Astrocyte (in vitro differentiated cells and primary cell): ENCODE measurements at regions not wholly inside any gene's neighbourhood (a gene's known extent, or its start where the extent isn't known, plus 50 kb on each side); places are given as distances from the start of the nearest gene placed in this dataset.

Source experiments
- DNase-seq: peaks from one replicate; pipeline ENCODE4 v3.0.0-alpha.2; 2010; ENCODE audit warnings: low read depth
- FAIRE-seq: peaks from 2 replicates; lab custom pipeline; 2011; peaks lifted over from hg19 to GRCh38; lab: Jason Lieb, UNC
- H2AFZ ChIP-seq: 2 replicates; pipeline ENCODE4 v1.6.0; 2012; ENCODE audit warnings: low read depth, low read length, inconsistent platforms
- H3K27ac ChIP-seq: 2 replicates; pipeline ENCODE4 v1.5.1; 2011; ENCODE audit warnings: low read depth, low read length, inconsistent platforms
- H3K27me3 ChIP-seq: 2 replicates; pipeline ENCODE4 v1.6.0; 2011; ENCODE audit warnings: low read length, inconsistent platforms; ENCODE audit not compliant: insufficient read depth
- H3K36me3 ChIP-seq: 2 replicates; pipeline ENCODE4 v1.5.1; 2011; ENCODE audit warnings: low read length, inconsistent platforms; ENCODE audit not compliant: insufficient read depth
- H3K4me1 ChIP-seq: 2 replicates; pipeline ENCODE4 v1.5.1; 2011; ENCODE audit warnings: low read length, inconsistent platforms; ENCODE audit not compliant: insufficient read depth
- H3K4me2 ChIP-seq: 2 replicates; pipeline ENCODE4 v1.6.0; 2012; ENCODE audit warnings: low read length, inconsistent platforms
- H3K4me3 ChIP-seq: 2 replicates; pipeline ENCODE4 v1.5.1; 2011; ENCODE audit warnings: low read depth, mild to moderate bottlenecking, low read length, inconsistent platforms; ENCODE audit not compliant: insufficient read depth
- H3K79me2 ChIP-seq: 2 replicates; pipeline ENCODE4 v1.6.0; 2012; ENCODE audit warnings: mild to moderate bottlenecking, low read length, inconsistent platforms; ENCODE audit not compliant: insufficient read depth
- H3K9ac ChIP-seq: 2 replicates; pipeline ENCODE4 v1.6.0; 2012; ENCODE audit warnings: mild to moderate bottlenecking, low read length, inconsistent platforms
- H3K9me3 ChIP-seq: 2 replicates; pipeline ENCODE4 v1.5.1; 2012; ENCODE audit warnings: low read depth, mild to moderate bottlenecking, low read length, inconsistent platforms; ENCODE audit not compliant: insufficient read depth
- H4K20me1 ChIP-seq: 2 replicates; pipeline ENCODE4 v1.6.0; 2012; ENCODE audit warnings: low read length, inconsistent platforms; ENCODE audit not compliant: insufficient read depth
- H3K27ac Mint-ChIP-seq: one replicate; pipeline ENCODE4 v1.8.0; 2021; ENCODE audit warnings: mild to moderate bottlenecking, mixed read lengths; ENCODE audit not compliant: unreplicated experiment
- H3K27me3 Mint-ChIP-seq: one replicate; pipeline ENCODE4 v1.8.0; 2021; ENCODE audit warnings: low read depth, mixed read lengths; ENCODE audit not compliant: unreplicated experiment
- H3K36me3 Mint-ChIP-seq: one replicate; pipeline ENCODE4 v1.8.0; 2021; ENCODE audit warnings: low read depth, mixed read lengths; ENCODE audit not compliant: unreplicated experiment
- H3K4me1 Mint-ChIP-seq: one replicate; pipeline ENCODE4 v1.8.0; 2021; ENCODE audit warnings: low read depth, mixed read lengths; ENCODE audit not compliant: unreplicated experiment
- H3K4me3 Mint-ChIP-seq: one replicate; pipeline ENCODE4 v1.8.0; 2021; ENCODE audit warnings: mild to moderate bottlenecking, moderate library complexity, mixed read lengths; ENCODE audit not compliant: unreplicated experiment
- H3K9me3 Mint-ChIP-seq: one replicate; pipeline ENCODE4 v1.8.0; 2021; ENCODE audit warnings: mild to moderate bottlenecking, mixed read lengths; ENCODE audit not compliant: unreplicated experiment
- CTCF ChIP-seq: IDR thresholded peaks from 2 replicates; pipeline ENCODE4 v1.5.1; 2011; ENCODE audit warnings: low read depth, mild to moderate bottlenecking, inconsistent platforms, low read length, moderate library complexity; ENCODE audit not compliant: insufficient read depth
- EZH2 ChIP-seq: IDR thresholded peaks from 2 replicates; pipeline ENCODE4 v1.6.1; 2012; ENCODE audit warnings: mild to moderate bottlenecking, low read length, inconsistent platforms; ENCODE audit not compliant: insufficient read depth

GRCh38 chr10:124185084-124185483, 91.7 kb upstream of the CHST15 start:
- H3K4me1 ChIP-seq = peaks cover 13% of the 10 kb centered on the region
- DNase-seq = no peak

DNA sequence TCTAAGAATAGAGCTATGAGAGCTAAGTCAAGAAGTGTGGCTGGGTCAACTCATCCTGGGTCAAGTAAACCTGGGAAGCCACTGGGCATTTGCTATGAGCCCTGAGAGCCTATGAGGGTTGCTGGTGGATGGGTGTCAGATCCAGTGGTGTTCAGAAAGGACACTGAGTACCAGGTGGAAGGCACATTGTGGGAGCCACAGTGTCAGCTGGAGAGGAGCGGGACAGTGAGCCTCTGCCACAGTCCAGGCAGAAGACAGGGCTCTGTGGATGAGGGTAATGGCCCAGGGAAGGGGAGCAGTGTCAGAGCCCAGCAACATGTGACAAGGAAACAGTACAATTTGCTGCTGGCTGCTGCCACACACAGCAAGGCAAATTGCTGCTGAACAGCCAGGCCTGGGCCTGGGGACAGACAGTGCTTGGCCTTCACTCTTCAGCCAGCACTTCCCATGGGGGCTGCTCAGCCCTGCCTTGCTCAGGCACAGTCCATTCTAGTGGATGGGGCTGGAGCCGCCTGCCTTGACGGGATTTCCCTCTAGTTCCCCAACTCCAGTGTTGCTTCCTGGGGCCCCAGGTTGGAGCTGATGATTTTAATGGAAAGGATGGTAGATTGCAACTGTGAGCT, 90.9 kb upstream of the CHST15 start:
- no peak for DNase-seq
- Mint-ChIP-seq H3K4me1 (peaks cover 4% of the 10 kb centered on the region), H3K4me3 (no peak overlapping the region), H3K27me3 (peaks cover 35% of the 10 kb centered on the region), H3K27ac (no peak overlapping the region), H3K9me3 (peaks cover 5% of the 10 kb centered on the region), H3K36me3 (no peaks in the 10 kb centered on the region)
- Histone ChIP-seq H3K9me3 (no peaks in the 10 kb centered on the region), H3K27me3 (no peaks in the 10 kb centered on the region), H4K20me1 (no peaks in the 10 kb centered on the region), H3K4me2 (no peak overlapping the region), H3K79me2 (no peaks in the 10 kb centered on the region), H3K9ac (no peak overlapping the region), H3K36me3 (no peaks in the 10 kb centered on the region), H2AFZ (no peak overlapping the region), H3K27ac (no peak overlapping the region), H3K4me1 (peaks cover 13% of the 10 kb centered on the region), H3K4me3 (no peak overlapping the region)
- TF ChIP-seq CTCF (no peak), EZH2 (no peak)
- FAIRE-seq = no peak

More at GRCh38 chr10:124185084-124185483, 91.7 kb upstream of the CHST15 start:
- Histone ChIP-seq H3K9me3 (no peaks in the 10 kb centered on the region), H3K9ac (no peak overlapping the region), H3K4me3 (no peak overlapping the region), H4K20me1 (no peaks in the 10 kb centered on the region), H2AFZ (no peak overlapping the region), H3K4me2 (no peak overlapping the region), H3K79me2 (no peaks in the 10 kb centered on the region), H3K36me3 (no peaks in the 10 kb centered on the region), H3K27me3 (no peaks in the 10 kb centered on the region), H3K27ac (no peak overlapping the region)
- Mint-ChIP-seq H3K27me3 (peaks cover 35% of the 10 kb centered on the region), H3K4me1 (peaks cover 4% of the 10 kb centered on the region), H3K4me3 (no peak overlapping the region), H3K9me3 (peaks cover 5% of the 10 kb centered on the region), H3K27ac (no peak overlapping the region), H3K36me3 (no peaks in the 10 kb centered on the region)
- no peak for TF ChIP-seq CTCF
- TF ChIP-seq EZH2 = no peak
- FAIRE-seq = no peak

- Histone ChIP-seq H3K9ac (no peak overlapping the region), H3K27me3 (no peaks in the 10 kb centered on the region), H3K27ac (no peak overlapping the region), H3K4me1 (peaks cover 13% of the 10 kb centered on the region), H3K9me3 (no peaks in the 10 kb centered on the region), H2AFZ (no peak overlapping the region), H3K79me2 (no peaks in the 10 kb centered on the region), H4K20me1 (no peaks in the 10 kb centered on the region), H3K36me3 (no peaks in the 10 kb centered on the region), H3K4me2 (no peak overlapping the region), H3K4me3 (no peak overlapping the region)
- Mint-ChIP-seq H3K4me1 (peaks cover 4% of the 10 kb centered on the region), H3K27ac (no peak overlapping the region), H3K9me3 (peaks cover 3% of the 10 kb centered on the region), H3K4me3 (no peak overlapping the region), H3K27me3 (peaks cover 28% of the 10 kb centered on the region), H3K36me3 (no peaks in the 10 kb centered on the region)
- DNase-seq (no peak), FAIRE-seq (no peak)
- no peak for TF ChIP-seq EZH2
- no peak for TF ChIP-seq CTCF
Measured at GRCh38 chr10:124183617-124184016, 90.2 kb upstream of the CHST15 start.
